CD4-positive, alpha-beta T cell (primary cell): ENCODE measurements at regions not wholly inside any gene's neighbourhood (a gene's known extent, or its start where the extent isn't known, plus 50 kb on each side); places are given as distances from the start of the nearest gene placed in this dataset.

Source experiments
- ATAC-seq: fragments of 200-7000 bp; cut with Tn5 transposase; one replicate; pipeline ENCODE4 v1.10.0; 2022; ENCODE audit warnings: mild to moderate bottlenecking; ENCODE audit not compliant: poor library complexity
- CTCF ChIA-PET: fragments of 350-600 bp; sonication (Branson Sonifier 250); formaldehyde crosslinking; loops from one replicate; lab custom pipeline; 2021; ENCODE audit warnings: antibody characterized with exemption, inconsistent platforms; lab: Charles Lee
- POLR2A ChIA-PET: fragments of 350-600 bp; sonication (Branson Sonifier 250); formaldehyde crosslinking; loops from one replicate; lab custom pipeline; 2021; ENCODE audit warnings: antibody characterized with exemption, inconsistent platforms; lab: Charles Lee
- DNase-seq, 14 experiments: peaks; one replicate each; pipeline ENCODE4 v3.0.0-alpha.2; 2013 to 2020; ENCODE audit warnings: mixed read lengths in 2 of 14
- H3K27ac ChIP-seq, 2 donors: one replicate each; pipeline versions ENCODE4 v1.5.1 to v1.7.0; 2013; ENCODE audit warnings: low read length in 2 of 2, low read depth in 1 of 2, mild to moderate bottlenecking in 1 of 2
- H3K27me3 ChIP-seq, 2 experiments: 1 replicate in 1 of 2; 2 replicates in 1 of 2; pipeline versions ENCODE4 v1.6.1 to v1.7.0; 2013; ENCODE audit warnings: low read length in 2 of 2, control low read depth in 1 of 2, mild to moderate bottlenecking in 1 of 2, moderate library complexity in 1 of 2; ENCODE audit not compliant: insufficient read depth in 2 of 2, control insufficient read depth in 1 of 2
- H3K36me3 ChIP-seq: one replicate; pipeline ENCODE4 v1.6.1; 2013; ENCODE audit warnings: low read length, control low read depth; ENCODE audit not compliant: insufficient read depth
- H3K4me1 ChIP-seq: one replicate; pipeline ENCODE4 v1.6.1; 2013; ENCODE audit warnings: low read length, control low read depth; ENCODE audit not compliant: insufficient read depth
- H3K4me3 ChIP-seq: one replicate; pipeline ENCODE4 v1.5.1; 2013; ENCODE audit warnings: mild to moderate bottlenecking, low read length, moderate library complexity
- H3K9me3 ChIP-seq, 2 experiments: 1 replicate in 1 of 2; 2 replicates in 1 of 2; pipeline versions ENCODE4 v1.6.1 to v1.7.0; 2013; ENCODE audit warnings: low read length in 2 of 2, mild to moderate bottlenecking in 2 of 2, control low read depth in 1 of 2, moderate library complexity in 1 of 2; ENCODE audit not compliant: control insufficient read depth in 1 of 2, insufficient read depth in 1 of 2
- H3K27ac Mint-ChIP-seq: one replicate; pipeline ENCODE4 v1.8.0; 2020; ENCODE audit warnings: mixed read lengths
- H3K27me3 Mint-ChIP-seq: one replicate; pipeline ENCODE4 v1.8.0; 2021; ENCODE audit warnings: mixed read lengths
- H3K36me3 Mint-ChIP-seq: one replicate; pipeline ENCODE4 v1.8.0; 2021; ENCODE audit warnings: low read depth, mixed read lengths
- H3K4me1 Mint-ChIP-seq: one replicate; pipeline ENCODE4 v1.8.0; 2021; ENCODE audit warnings: low read depth, mixed read lengths
- H3K4me3 Mint-ChIP-seq: one replicate; pipeline ENCODE4 v1.8.0; 2020; ENCODE audit warnings: mild to moderate bottlenecking, mixed read lengths
- H3K9me3 Mint-ChIP-seq: one replicate; pipeline ENCODE4 v1.8.0; 2020; ENCODE audit warnings: mixed read lengths
- intact Hi-C, 2 experiments: fragments of 100-400 bp; cut with DNase I in 1 of 2; cut with micrococcal nuclease in 1 of 2; formaldehyde crosslinking; loops; one replicate each; pipeline versions ENCODE4 v1.15.1 to v1.9.0; 2023 to 2025; cut with DNase I, micrococcal nuclease
- TF ChIP-seq, protein P1 (sequence below): fragments of 200-600 bp; IDR thresholded peaks from one replicate; pipeline ENCODE4 v1.8.0; 2022; ENCODE audit warnings: antibody characterized with exemption, mild to moderate bottlenecking

- no peak overlapping the region for H3K4me3 ChIP-seq
- H3K4me3 Mint-ChIP-seq, result no peak overlapping the region
- no peak for ATAC-seq
These were observed 122.9 kb upstream of the BET1 start for GRCh38 chr7:94127026-94127425.

DNA sequence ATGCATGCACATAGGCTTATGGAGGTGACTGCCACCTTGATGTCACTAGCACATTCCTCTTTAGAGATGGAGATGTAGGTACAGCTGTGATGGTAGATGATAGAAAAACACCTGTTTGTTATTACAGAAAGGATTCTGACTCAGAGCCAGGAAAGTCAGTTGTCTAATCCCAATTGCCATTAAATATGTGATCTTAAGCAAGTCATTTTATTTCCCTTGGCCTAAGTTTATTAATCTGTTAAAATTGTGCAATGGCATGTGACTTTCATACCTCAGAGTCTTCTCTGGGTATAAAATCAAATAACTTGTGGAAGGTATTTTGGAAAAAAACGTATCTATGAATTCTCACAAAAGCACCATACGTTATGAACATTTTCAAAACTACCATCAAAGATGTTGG, 123.9 kb upstream of the BET1 start:
- ChIA-PET POLR2A (no interaction called here), CTCF (no interaction called here)
- Histone ChIP-seq H3K27ac (no peak overlapping the region), H3K27me3 (no peaks in the 10 kb centered on the region), H3K36me3 (no peaks in the 10 kb centered on the region), H3K4me1 (no peaks in the 10 kb centered on the region), H3K4me3 (no peak overlapping the region), H3K9me3 (no peaks in the 10 kb centered on the region)
- Mint-ChIP-seq H3K4me1 (no peaks in the 10 kb centered on the region), H3K9me3 (no peaks in the 10 kb centered on the region), H3K27me3 (peaks cover 10% of the 10 kb centered on the region), H3K36me3 (no peaks in the 10 kb centered on the region), H3K4me3 (no peak overlapping the region), H3K27ac (no peak overlapping the region)
- DNase-seq (no peak), ATAC-seq (no peak)
- TF ChIP-seq, protein P1, sequence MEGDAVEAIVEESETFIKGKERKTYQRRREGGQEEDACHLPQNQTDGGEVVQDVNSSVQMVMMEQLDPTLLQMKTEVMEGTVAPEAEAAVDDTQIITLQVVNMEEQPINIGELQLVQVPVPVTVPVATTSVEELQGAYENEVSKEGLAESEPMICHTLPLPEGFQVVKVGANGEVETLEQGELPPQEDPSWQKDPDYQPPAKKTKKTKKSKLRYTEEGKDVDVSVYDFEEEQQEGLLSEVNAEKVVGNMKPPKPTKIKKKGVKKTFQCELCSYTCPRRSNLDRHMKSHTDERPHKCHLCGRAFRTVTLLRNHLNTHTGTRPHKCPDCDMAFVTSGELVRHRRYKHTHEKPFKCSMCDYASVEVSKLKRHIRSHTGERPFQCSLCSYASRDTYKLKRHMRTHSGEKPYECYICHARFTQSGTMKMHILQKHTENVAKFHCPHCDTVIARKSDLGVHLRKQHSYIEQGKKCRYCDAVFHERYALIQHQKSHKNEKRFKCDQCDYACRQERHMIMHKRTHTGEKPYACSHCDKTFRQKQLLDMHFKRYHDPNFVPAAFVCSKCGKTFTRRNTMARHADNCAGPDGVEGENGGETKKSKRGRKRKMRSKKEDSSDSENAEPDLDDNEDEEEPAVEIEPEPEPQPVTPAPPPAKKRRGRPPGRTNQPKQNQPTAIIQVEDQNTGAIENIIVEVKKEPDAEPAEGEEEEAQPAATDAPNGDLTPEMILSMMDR, result no peak
- intact Hi-C loops, result no loop called here

More at GRCh38 chr7:94127026-94127425, 122.9 kb upstream of the BET1 start:
- no peaks in the 10 kb centered on the region for H3K36me3 Mint-ChIP-seq
- no peaks in the 10 kb centered on the region for H3K9me3 Mint-ChIP-seq
- Histone ChIP-seq H3K4me1 (no peaks in the 10 kb centered on the region), H3K27me3 (no peaks in the 10 kb centered on the region), H3K36me3 (no peaks in the 10 kb centered on the region), H3K27ac (no peak overlapping the region), H3K9me3 (no peaks in the 10 kb centered on the region)
- no peak for DNase-seq
- CTCF ChIA-PET, result no interaction called here
- no peak overlapping the region for H3K27ac Mint-ChIP-seq
- no peaks in the 10 kb centered on the region for H3K4me1 Mint-ChIP-seq
- intact Hi-C loops, result no loop called here
- POLR2A ChIA-PET, result no interaction called here
- TF ChIP-seq, protein P1, result no peak
- H3K27me3 Mint-ChIP-seq, result peaks cover 10% of the 10 kb centered on the region

DNA sequence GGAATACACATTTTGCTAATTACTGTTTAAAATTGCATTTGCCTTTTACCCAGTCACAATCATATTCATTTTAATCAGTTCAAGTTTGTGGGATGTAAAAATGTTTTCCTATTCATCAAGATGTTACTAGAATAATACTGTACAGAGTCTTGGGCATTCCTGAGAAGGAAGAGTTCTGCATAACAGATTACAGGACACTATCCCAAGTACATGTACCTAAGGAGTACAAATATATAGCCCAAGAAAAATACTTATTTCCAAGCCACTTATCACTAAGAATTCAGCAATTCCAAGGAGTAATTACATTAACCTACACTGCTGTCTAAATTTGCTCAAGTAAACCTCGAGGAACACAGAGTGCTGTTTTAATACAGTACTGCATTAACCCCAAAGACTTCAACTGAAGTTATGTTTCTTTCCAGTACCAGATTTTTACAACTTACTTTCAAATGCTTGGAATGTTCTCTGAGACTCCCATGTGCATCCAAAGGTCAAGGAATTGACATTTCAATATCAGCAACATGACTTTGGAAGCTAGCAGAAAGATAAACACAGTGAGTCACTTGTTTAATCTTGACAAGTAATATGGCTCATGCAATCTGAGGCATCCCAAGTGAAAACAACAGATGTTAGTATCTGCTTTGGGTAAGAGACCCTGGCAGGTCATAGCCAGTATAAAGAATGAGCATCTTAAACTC, 125.4 kb upstream of the BET1 start:
- H3K4me3 Mint-ChIP-seq, result no peak overlapping the region
- no peaks in the 10 kb centered on the region for H3K4me1 Mint-ChIP-seq
- DNase-seq (no peak), ATAC-seq (no peak)
- no peak overlapping the region for H3K27ac Mint-ChIP-seq
- no peaks in the 10 kb centered on the region for H3K27me3 ChIP-seq
- TF ChIP-seq, protein P1, result no peak
- H3K36me3 Mint-ChIP-seq, result no peaks in the 10 kb centered on the region
- no peaks in the 10 kb centered on the region for H3K36me3 ChIP-seq
- no peaks in the 10 kb centered on the region for H3K9me3 ChIP-seq
- ChIA-PET POLR2A (no interaction called here), CTCF (no interaction called here)
- intact Hi-C loops, result no loop called here
- no peak overlapping the region for H3K4me3 ChIP-seq
- no peak overlapping the region for H3K27ac ChIP-seq
- H3K27me3 Mint-ChIP-seq, result peaks cover 10% of the 10 kb centered on the region
- H3K9me3 Mint-ChIP-seq, result no peaks in the 10 kb centered on the region
- H3K4me1 ChIP-seq, result no peaks in the 10 kb centered on the region
